ENCODE measurements at regions not wholly inside any gene's neighbourhood (a gene's known extent, or its start where the extent isn't known, plus 50 kb on each side); places are given as distances from the start of the nearest gene placed in this dataset.

DNA sequence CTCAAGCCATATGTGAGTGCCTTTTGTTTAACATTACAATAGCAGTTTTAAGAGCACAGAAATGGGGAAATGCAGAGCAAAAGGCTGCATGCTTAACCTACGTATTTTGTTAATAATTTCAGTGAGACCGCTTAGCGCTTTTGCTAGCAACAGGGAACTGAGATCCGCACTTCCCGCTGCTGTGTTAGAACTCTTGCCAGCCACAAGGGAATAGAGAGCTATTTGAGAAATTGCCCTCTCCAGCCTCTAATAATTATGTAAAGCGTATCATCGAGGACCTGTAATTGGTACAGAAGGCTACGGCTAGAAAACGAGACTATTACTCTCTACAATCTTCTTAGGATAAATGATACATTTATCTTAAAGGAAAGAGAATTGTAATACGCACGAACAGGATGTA lies 205.2 kb upstream of the GRIP1 start:
- TF ChIP-seq POLR2AphosphoS5 (IDR thresholded peaks at IDR 0.05; ENCODE audit: low read depth, low read length) (no peak), POLR2A (IDR thresholded peaks at IDR 0.05; ENCODE audit: low read depth, low read length) (no peak), PAX5 (IDR thresholded peaks at IDR 0.05; ENCODE audit: insufficient read depth, low read length, severe bottlenecking) (no peak), TAF1 (IDR thresholded peaks at IDR 0.05; ENCODE audit: low read depth, low read length) (no peak), SPI1 (IDR thresholded peaks at IDR 0.05; ENCODE audit: low read depth, low read length) (no peak)

All from GM12891 (cell line).